Erythroblast (primary cell): ENCODE measurements at regions not wholly inside any gene's neighbourhood (a gene's known extent, or its start where the extent isn't known, plus 50 kb on each side); places are given as distances from the start of the nearest gene placed in this dataset.

Source experiments
- GATA1 ChIP-seq: IDR thresholded peaks from 2 replicates; pipeline ENCODE4 v1.6.1; 2011; ENCODE audit warnings: low read depth, mild to moderate bottlenecking, control low read depth, low read length, moderate library complexity
- POLR2A ChIP-seq: IDR thresholded peaks from 2 replicates; pipeline ENCODE4 v1.6.1; 2011; ENCODE audit warnings: mild to moderate bottlenecking, low read length

DNA sequence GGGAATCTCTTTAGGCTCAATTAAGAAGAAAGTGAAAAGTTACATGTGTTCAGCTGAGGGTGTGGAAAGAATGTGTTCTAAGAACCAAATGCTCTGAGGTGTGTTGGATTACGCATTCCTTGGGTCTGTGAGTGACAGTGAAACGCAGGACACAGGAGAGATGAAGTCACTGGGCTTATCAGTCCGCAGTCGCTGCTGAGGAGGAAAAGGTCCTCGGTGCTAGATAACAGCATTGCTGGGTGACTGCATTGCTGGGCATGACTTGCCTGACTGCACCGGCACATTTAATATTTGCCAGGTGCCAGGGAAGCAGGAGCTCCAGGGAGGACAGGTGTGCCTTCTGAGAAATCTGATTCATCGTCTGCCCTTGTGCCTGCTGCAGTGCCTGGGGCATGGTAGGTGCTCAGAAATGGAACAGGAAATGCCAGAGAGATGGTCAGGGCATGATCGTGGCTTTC, 64.4 kb upstream of the FZD10 start:
- TF ChIP-seq POLR2A (no peak), GATA1 (no peak)
